HepG2 (cell line): ENCODE measurements at regions not wholly inside any gene's neighbourhood (a gene's known extent, or its start where the extent isn't known, plus 50 kb on each side); places are given as distances from the start of the nearest gene placed in this dataset.

Experiments
- CREM ChIP-seq, 2 experiments: sonication (generic) in 1 of 2; formaldehyde crosslinking in 1 of 2; IDR thresholded peaks; 2 replicates each; pipeline versions ENCODE4 v1.4.0 to v1.6.1; 2016 to 2020; ENCODE audit warnings: antibody characterized with exemption in 1 of 2, mild to moderate bottlenecking in 1 of 2, missing genetic modification reagents in 1 of 2
- ELF3 ChIP-seq: IDR thresholded peaks from 2 replicates; pipeline ENCODE4 v1.6.1; 2016; ENCODE audit warnings: missing genetic modification reagents, missing compliant biosample characterization
- RXRA ChIP-seq: sonication (generic); formaldehyde crosslinking; IDR thresholded peaks from 2 replicates; pipeline ENCODE4 v1.5.1; 2020; ENCODE audit warnings: missing genetic modification reagents
- SIX1 ChIP-seq: sonication (generic); formaldehyde crosslinking; IDR thresholded peaks from 2 replicates; pipeline ENCODE4 v1.4.0; 2020; ENCODE audit warnings: missing genetic modification reagents, borderline replicate concordance
- SMC3 ChIP-seq: IDR thresholded peaks from 2 replicates; pipeline ENCODE4 v1.6.1; 2011; ENCODE audit warnings: low read length, improper control_type of control experiment
- TFDP2 ChIP-seq: sonication (generic); formaldehyde crosslinking; IDR thresholded peaks from 2 replicates; pipeline ENCODE4 v1.4.0; 2020; ENCODE audit warnings: missing genetic modification reagents
- TRIM24 ChIP-seq: sonication (generic); formaldehyde crosslinking; IDR thresholded peaks from 2 replicates; pipeline ENCODE4 v1.8.0; 2022; ENCODE audit warnings: mild to moderate bottlenecking, missing genetic modification reagents
- ZHX2 ChIP-seq, 2 experiments: sonication (generic) in 1 of 2; formaldehyde crosslinking in 1 of 2; IDR thresholded peaks; 2 replicates each; pipeline versions ENCODE4 v1.6.1 to v1.9.0; 2014 to 2022; ENCODE audit warnings: antibody characterized with exemption in 1 of 2, borderline replicate concordance in 1 of 2, inconsistent platforms in 1 of 2, low read depth in 1 of 2, missing genetic modification reagents in 1 of 2
- ZKSCAN8 ChIP-seq: IDR thresholded peaks from 2 replicates; pipeline ENCODE4 v1.6.1; 2016; ENCODE audit warnings: borderline replicate concordance, missing genetic modification reagents, missing compliant biosample characterization
- ZNF333 ChIP-seq: sonication (generic); formaldehyde crosslinking; IDR thresholded peaks from 2 replicates; pipeline ENCODE4 v1.4.0; 2020; ENCODE audit warnings: mild to moderate bottlenecking, missing genetic modification reagents, borderline replicate concordance

- no peak for TF ChIP-seq ZHX2 (IDR thresholded peaks at IDR 0.05; ENCODE audit: low read depth)
- no peak for TF ChIP-seq ZHX2 (CRISPR knock-in tag; IDR thresholded peaks at IDR 0.05; ENCODE audit: borderline replicate concordance)
- no peak for TF ChIP-seq TFDP2
- TF ChIP-seq ELF3 (CRISPR knock-in tag), result no peak
- TF ChIP-seq SIX1 (CRISPR knock-in tag), result no peak
- no peak for TF ChIP-seq RXRA (CRISPR knock-in tag)
- no peak for TF ChIP-seq TRIM24 (CRISPR knock-in tag)
- TF ChIP-seq SMC3, result no peak
- no peak for TF ChIP-seq CREM (IDR thresholded peaks at IDR 0.05)
- no peak for TF ChIP-seq CREM (CRISPR knock-in tag; IDR thresholded peaks at IDR 0.05)
- no peak for TF ChIP-seq ZKSCAN8 (CRISPR knock-in tag)
- no peak for TF ChIP-seq ZNF333 (CRISPR knock-in tag)
- TF ChIP-seq, all 625 proteins: peak for 0
Measured at GRCh38 chr7:94305836-94306235, 88.9 kb upstream of the COL1A2 start (continued).
